ENCODE measurements at regions not wholly inside any gene's neighbourhood (a gene's known extent, or its start where the extent isn't known, plus 50 kb on each side); places are given as distances from the start of the nearest gene placed in this dataset.

- Histone ChIP-seq H3K9me3 (ENCODE audit: insufficient read depth, low read depth, low read length) (no peaks in the 10 kb centered on the region), H3K27me3 (ENCODE audit: insufficient read depth, low read length) (no peaks in the 10 kb centered on the region), H3K4me2 (ENCODE audit: low read length) (no peak overlapping the region), H3K36me3 (ENCODE audit: insufficient read depth, low read length) (no peaks in the 10 kb centered on the region), H2AFZ (ENCODE audit: low read depth, low read length) (no peak overlapping the region), H3K4me1 (ENCODE audit: insufficient read depth, low read length) (no peaks in the 10 kb centered on the region), H4K20me1 (ENCODE audit: insufficient read depth, low read length) (no peaks in the 10 kb centered on the region), H3K4me3 (ENCODE audit: insufficient read depth, low read depth, low read length) (no peak overlapping the region), H3K27ac (ENCODE audit: low read depth, low read length) (no peak overlapping the region), H3K9ac (ENCODE audit: low read length) (no peak overlapping the region), H3K79me2 (ENCODE audit: insufficient read depth, low read length) (no peaks in the 10 kb centered on the region)
- H3K9me3 Mint-ChIP-seq (ENCODE audit: unreplicated experiment), result peaks cover 6% of the 10 kb centered on the region
- DNase-seq (ENCODE audit: low read depth) (no peak), FAIRE-seq (no peak)
- H3K4me3 Mint-ChIP-seq (ENCODE audit: unreplicated experiment), result no peak overlapping the region
- TF ChIP-seq CTCF (IDR thresholded peaks at IDR 0.05; ENCODE audit: insufficient read depth, low read depth, low read length), result no peak
- TF ChIP-seq EZH2 (IDR thresholded peaks at IDR 0.05; ENCODE audit: insufficient read depth, low read length), result no peak
- H3K27ac Mint-ChIP-seq (ENCODE audit: unreplicated experiment), result no peak overlapping the region
- H3K36me3 Mint-ChIP-seq (ENCODE audit: low read depth, unreplicated experiment), result no peaks in the 10 kb centered on the region
- H3K4me1 Mint-ChIP-seq (ENCODE audit: low read depth, unreplicated experiment), result no peaks in the 10 kb centered on the region
- H3K27me3 Mint-ChIP-seq (ENCODE audit: low read depth, unreplicated experiment), result no peaks in the 10 kb centered on the region
These were observed 87.8 kb upstream of the ASCC3 start for GRCh38 chr6:100968949-100969348.

- Histone ChIP-seq H3K27ac (ENCODE audit: low read depth, low read length) (no peak overlapping the region), H3K9me3 (ENCODE audit: insufficient read depth, low read depth, low read length) (no peaks in the 10 kb centered on the region), H3K4me3 (ENCODE audit: insufficient read depth, low read depth, low read length) (no peak overlapping the region), H2AFZ (ENCODE audit: low read depth, low read length) (no peak overlapping the region), H3K79me2 (ENCODE audit: insufficient read depth, low read length) (no peaks in the 10 kb centered on the region), H3K27me3 (ENCODE audit: insufficient read depth, low read length) (no peaks in the 10 kb centered on the region), H4K20me1 (ENCODE audit: insufficient read depth, low read length) (no peaks in the 10 kb centered on the region), H3K4me2 (ENCODE audit: low read length) (no peak overlapping the region), H3K36me3 (ENCODE audit: insufficient read depth, low read length) (no peaks in the 10 kb centered on the region), H3K9ac (ENCODE audit: low read length) (no peak overlapping the region), H3K4me1 (ENCODE audit: insufficient read depth, low read length) (no peaks in the 10 kb centered on the region)
- Mint-ChIP-seq H3K4me3 (ENCODE audit: unreplicated experiment) (no peak overlapping the region), H3K27ac (ENCODE audit: unreplicated experiment) (no peak overlapping the region), H3K36me3 (ENCODE audit: low read depth, unreplicated experiment) (no peaks in the 10 kb centered on the region), H3K4me1 (ENCODE audit: low read depth, unreplicated experiment) (peaks cover 6% of the 10 kb centered on the region), H3K9me3 (ENCODE audit: unreplicated experiment) (peaks cover 2% of the 10 kb centered on the region), H3K27me3 (ENCODE audit: low read depth, unreplicated experiment) (no peaks in the 10 kb centered on the region)
- TF ChIP-seq CTCF (IDR thresholded peaks at IDR 0.05; ENCODE audit: insufficient read depth, low read depth, low read length) (no peak), EZH2 (IDR thresholded peaks at IDR 0.05; ENCODE audit: insufficient read depth, low read length) (no peak)
- no peak for FAIRE-seq
- no peak for DNase-seq (ENCODE audit: low read depth)
These were observed 98.1 kb upstream of the ASCC3 start for GRCh38 chr6:100979267-100979666.

- no peaks in the 10 kb centered on the region for H3K9me3 Mint-ChIP-seq (ENCODE audit: unreplicated experiment)
- DNase-seq (ENCODE audit: low read depth) (no peak), FAIRE-seq (no peak)
- Histone ChIP-seq H3K27ac (ENCODE audit: low read depth, low read length) (no peak overlapping the region), H3K9me3 (ENCODE audit: insufficient read depth, low read depth, low read length) (no peaks in the 10 kb centered on the region), H3K36me3 (ENCODE audit: insufficient read depth, low read length) (no peaks in the 10 kb centered on the region), H4K20me1 (ENCODE audit: insufficient read depth, low read length) (no peaks in the 10 kb centered on the region), H3K27me3 (ENCODE audit: insufficient read depth, low read length) (no peaks in the 10 kb centered on the region), H3K4me3 (ENCODE audit: insufficient read depth, low read depth, low read length) (no peak overlapping the region), H3K4me1 (ENCODE audit: insufficient read depth, low read length) (no peaks in the 10 kb centered on the region), H3K4me2 (ENCODE audit: low read length) (no peak overlapping the region), H2AFZ (ENCODE audit: low read depth, low read length) (no peak overlapping the region), H3K9ac (ENCODE audit: low read length) (no peak overlapping the region), H3K79me2 (ENCODE audit: insufficient read depth, low read length) (no peaks in the 10 kb centered on the region)
- H3K4me1 Mint-ChIP-seq (ENCODE audit: low read depth, unreplicated experiment), result peaks cover 6% of the 10 kb centered on the region
- H3K36me3 Mint-ChIP-seq (ENCODE audit: low read depth, unreplicated experiment), result no peaks in the 10 kb centered on the region
- TF ChIP-seq CTCF (IDR thresholded peaks at IDR 0.05; ENCODE audit: insufficient read depth, low read depth, low read length) (no peak), EZH2 (IDR thresholded peaks at IDR 0.05; ENCODE audit: insufficient read depth, low read length) (no peak)
- H3K4me3 Mint-ChIP-seq (ENCODE audit: unreplicated experiment), result no peak overlapping the region
- no peak overlapping the region for H3K27ac Mint-ChIP-seq (ENCODE audit: unreplicated experiment)
- H3K27me3 Mint-ChIP-seq (ENCODE audit: low read depth, unreplicated experiment), result no peaks in the 10 kb centered on the region
These were observed 99.8 kb upstream of the ASCC3 start for GRCh38 chr6:100980949-100981348.
